ENCODE measurements at regions not wholly inside any gene's neighbourhood (a gene's known extent, or its start where the extent isn't known, plus 50 kb on each side); places are given as distances from the start of the nearest gene placed in this dataset.
A peak's percentile ranks its signal among the peaks of the same experiment; 100 is the strongest.

- no peaks in the 10 kb centered on the region for H3K36me3 ChIP-seq (ENCODE audit: insufficient read depth, low read length)
- H2AFZ ChIP-seq (ENCODE audit: low read length): no peak overlapping the region
- H3K79me2 ChIP-seq (ENCODE audit: insufficient read depth, low read depth, low read length): no peaks in the 10 kb centered on the region
- DNase-seq (ENCODE audit: low spot score): no peak
- ChIA-PET CTCF (ENCODE audit: unreplicated experiment) (no interaction called here), POLR2A (no interaction called here)
- H3K9me2 ChIP-seq (ENCODE audit: insufficient read depth, low read length): no peaks in the 10 kb centered on the region
- H4K20me1 ChIP-seq (ENCODE audit: insufficient read depth, low read length): no peaks in the 10 kb centered on the region
- H3K4me2 ChIP-seq (ENCODE audit: low read length): no peak overlapping the region
- no peak overlapping the region for H3K27ac ChIP-seq (ENCODE audit: low read depth, low read length, poor library complexity, severe bottlenecking)
- no peak overlapping the region for H3K4me3 ChIP-seq (ENCODE audit: low read depth, low read length, poor library complexity, severe bottlenecking)
- H3K4me1 ChIP-seq (ENCODE audit: insufficient read depth, low read length, poor library complexity, severe bottlenecking): no peaks in the 10 kb centered on the region
- intact Hi-C loops (cut with micrococcal nuclease; ENCODE audit: unreplicated experiment): no loop called here
- BruUV-seq (replicated peaks): no TSS peak
- H3K9me3 ChIP-seq (ENCODE audit: low read length): no peaks in the 10 kb centered on the region
- no peak for TF ChIP-seq EZH2phosphoT487 (IDR thresholded peaks at IDR 0.05; ENCODE audit: borderline replicate concordance, low read depth, low read length)
- TF ChIP-seq CTCF (conservative IDR thresholded peaks at IDR 0.05; ENCODE audit: low read length): no peak
These were observed 369.6 kb upstream of the AZI2 start for GRCh38 chr3:28718074-28718849.

DNA sequence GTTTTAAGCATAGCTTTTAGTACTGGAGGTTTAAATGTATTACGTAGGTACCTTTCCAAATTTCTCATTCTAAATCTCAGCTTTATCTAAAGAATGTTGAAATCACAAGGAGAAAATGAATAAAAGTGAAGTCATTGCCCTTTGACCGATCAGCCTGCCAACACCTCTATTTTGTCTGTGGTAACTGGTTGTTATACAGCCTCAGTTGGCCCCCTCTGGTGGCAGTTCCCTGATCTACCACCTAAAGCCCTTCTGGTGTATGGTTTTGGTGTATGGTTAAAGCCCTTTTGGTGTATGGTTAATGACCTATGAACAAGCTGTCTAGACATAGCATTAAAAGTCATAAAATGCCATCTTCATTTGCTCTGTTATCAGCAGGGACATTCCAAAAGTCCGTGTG lies 378.2 kb upstream of the AZI2 start:
- Histone ChIP-seq H3K4me1 (ENCODE audit: insufficient read depth, low read length, poor library complexity, severe bottlenecking) (no peaks in the 10 kb centered on the region), H3K79me2 (ENCODE audit: insufficient read depth, low read depth, low read length) (no peaks in the 10 kb centered on the region), H3K4me2 (ENCODE audit: low read length) (no peak overlapping the region), H3K9me2 (ENCODE audit: insufficient read depth, low read length) (no peaks in the 10 kb centered on the region), H3K36me3 (ENCODE audit: insufficient read depth, low read length) (no peaks in the 10 kb centered on the region), H3K4me3 (ENCODE audit: low read depth, low read length, poor library complexity, severe bottlenecking) (no peak overlapping the region), H4K20me1 (ENCODE audit: insufficient read depth, low read length) (no peaks in the 10 kb centered on the region), H3K27ac (ENCODE audit: low read depth, low read length, poor library complexity, severe bottlenecking) (no peak overlapping the region), H2AFZ (ENCODE audit: low read length) (no peak overlapping the region), H3K9me3 (ENCODE audit: low read length) (no peaks in the 10 kb centered on the region)
- intact Hi-C loops (cut with micrococcal nuclease; ENCODE audit: unreplicated experiment): no loop called here
- DNase-seq (ENCODE audit: low spot score): peak; percentile 14
- TF ChIP-seq EZH2phosphoT487 (IDR thresholded peaks at IDR 0.05; ENCODE audit: borderline replicate concordance, low read depth, low read length) (no peak), CTCF (conservative IDR thresholded peaks at IDR 0.05; ENCODE audit: low read length) (peak; percentile 75)
- CTCF ChIA-PET (ENCODE audit: unreplicated experiment): no interaction called here
- POLR2A ChIA-PET: no interaction called here
- BruUV-seq (replicated peaks): no TSS peak

- H3K36me3 ChIP-seq (ENCODE audit: insufficient read depth, low read length): no peaks in the 10 kb centered on the region
- BruUV-seq (replicated peaks): no TSS peak
- no peak overlapping the region for H3K27ac ChIP-seq (ENCODE audit: low read depth, low read length, poor library complexity, severe bottlenecking)
- H3K79me2 ChIP-seq (ENCODE audit: insufficient read depth, low read depth, low read length): no peaks in the 10 kb centered on the region
- H3K4me2 ChIP-seq (ENCODE audit: low read length): no peak overlapping the region
- H3K4me3 ChIP-seq (ENCODE audit: low read depth, low read length, poor library complexity, severe bottlenecking): no peak overlapping the region
- no peak overlapping the region for H2AFZ ChIP-seq (ENCODE audit: low read length)
- H3K9me2 ChIP-seq (ENCODE audit: insufficient read depth, low read length): no peaks in the 10 kb centered on the region
- no peaks in the 10 kb centered on the region for H3K9me3 ChIP-seq (ENCODE audit: low read length)
- CTCF ChIA-PET (ENCODE audit: unreplicated experiment): no interaction called here
- TF ChIP-seq EZH2phosphoT487 (IDR thresholded peaks at IDR 0.05; ENCODE audit: borderline replicate concordance, low read depth, low read length) (no peak), CTCF (conservative IDR thresholded peaks at IDR 0.05; ENCODE audit: low read length) (no peak)
- no peaks in the 10 kb centered on the region for H3K4me1 ChIP-seq (ENCODE audit: insufficient read depth, low read length, poor library complexity, severe bottlenecking)
- DNase-seq (ENCODE audit: low spot score): no peak
- POLR2A ChIA-PET: no interaction called here
- intact Hi-C loops (cut with micrococcal nuclease; ENCODE audit: unreplicated experiment): no loop called here
- no peaks in the 10 kb centered on the region for H4K20me1 ChIP-seq (ENCODE audit: insufficient read depth, low read length)
These were observed 378.7 kb upstream of the AZI2 start for GRCh38 chr3:28727307-28727706.

Measured in OCI-LY7 (cell line).